ENCODE measurements at regions not wholly inside any gene's neighbourhood (a gene's known extent, or its start where the extent isn't known, plus 50 kb on each side); places are given as distances from the start of the nearest gene placed in this dataset.
"Not testable (repeated sequence)": the region's sequence is repeated elsewhere in the genome, so short reads cannot be mapped to it uniquely, and the experiment has no call there.

DNA sequence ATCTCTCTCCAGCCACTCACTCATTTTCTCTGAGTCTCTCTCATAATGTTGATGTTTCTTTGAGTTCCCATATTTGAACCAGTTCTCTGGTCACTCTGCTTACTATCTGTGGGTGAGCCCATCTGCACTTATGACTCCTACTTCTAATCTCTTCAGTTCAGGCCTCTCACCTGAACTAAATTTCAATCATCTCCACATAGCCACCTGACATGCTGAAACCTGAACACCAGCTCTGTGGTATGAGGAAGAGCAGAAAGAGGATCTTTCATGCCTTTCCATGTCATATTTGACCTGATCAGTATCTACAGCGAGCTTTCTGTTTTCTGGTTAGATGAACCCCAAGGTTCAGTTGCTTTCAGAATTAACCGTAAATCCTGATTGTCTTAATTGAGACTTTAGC, 122.2 kb upstream of the ESX1 start:
- Histone ChIP-seq H3K27ac (no peak overlapping the region), H3K4me1 (replicated peaks) (no peaks in the 10 kb centered on the region), H3K9me3 (no peaks in the 10 kb centered on the region), H3K4me3 (no peak overlapping the region), H3K36me3 (no peaks in the 10 kb centered on the region), H3K27me3 (replicated peaks; ENCODE audit: insufficient read depth) (no peaks in the 10 kb centered on the region)
- intact Hi-C loops (cut with DNase I), result no loop called here
- 66% methylated on average over 2 of the region's 2 CpGs for WGBS
- DNase-seq (ENCODE audit: low spot score), result no peak
- TF ChIP-seq POLR2A (IDR thresholded peaks at IDR 0.05) (no peak), POLR2AphosphoS5 (IDR thresholded peaks at IDR 0.05) (no peak), CTCF (IDR thresholded peaks at IDR 0.05) (no peak)

DNA sequence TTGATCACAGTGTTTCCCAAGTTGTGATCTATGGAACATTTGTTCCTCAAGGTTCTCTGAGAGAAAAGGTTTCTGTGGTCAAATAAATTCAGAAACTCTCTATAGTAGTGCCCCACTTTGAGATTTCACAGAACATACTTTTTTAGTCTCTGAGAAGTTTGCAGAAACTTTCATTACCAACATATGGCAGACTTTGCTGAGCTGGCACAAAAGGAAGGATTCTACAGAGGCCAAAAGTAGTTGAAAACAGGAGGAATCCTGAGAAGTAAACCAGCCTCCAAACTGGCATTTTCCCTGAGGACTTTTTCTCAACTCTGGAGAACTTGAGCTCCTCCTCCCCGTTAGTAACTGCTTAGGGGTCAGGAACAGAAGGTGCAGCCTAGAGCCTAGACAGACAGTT, 117.8 kb upstream of the ESX1 start:
- Histone ChIP-seq H3K4me1 (replicated peaks) (no peaks in the 10 kb centered on the region), H3K9me3 (no peaks in the 10 kb centered on the region), H3K27me3 (replicated peaks; ENCODE audit: insufficient read depth) (no peaks in the 10 kb centered on the region), H3K4me3 (no peak overlapping the region), H3K27ac (no peak overlapping the region), H3K36me3 (no peaks in the 10 kb centered on the region)
- TF ChIP-seq POLR2AphosphoS5 (IDR thresholded peaks at IDR 0.05), result no peak
- WGBS, result 38% methylated on average over 1 of the region's 1 CpG
- intact Hi-C loops (cut with DNase I), result no loop called here
- DNase-seq (ENCODE audit: low spot score), result no peak

DNA sequence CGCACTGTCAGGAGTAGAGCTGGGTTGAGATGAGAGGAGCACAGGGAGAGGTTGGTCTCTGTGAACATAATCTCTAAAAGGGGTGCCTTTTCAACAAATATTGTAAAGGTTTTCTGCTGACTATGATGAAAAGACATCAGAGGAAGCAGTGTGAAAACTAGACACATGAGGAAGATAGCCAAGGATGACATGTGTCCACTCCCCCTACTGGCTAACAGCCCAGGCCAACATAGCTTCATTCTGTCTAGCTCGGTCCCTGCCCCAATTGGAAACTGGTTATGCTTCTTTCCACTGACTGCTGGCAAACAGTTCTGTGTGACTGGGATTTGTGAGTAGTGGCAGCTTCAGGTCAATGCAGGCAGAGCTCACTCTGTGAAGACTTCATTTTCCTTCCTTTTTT, 115.4 kb upstream of the ESX1 start:
- H3K4me3 ChIP-seq, result no peak overlapping the region
- no peaks in the 10 kb centered on the region for H3K27me3 ChIP-seq (replicated peaks; ENCODE audit: insufficient read depth)
- H3K27ac ChIP-seq, result no peak overlapping the region
- 22% methylated on average over 2 of the region's 2 CpGs for WGBS
- no peaks in the 10 kb centered on the region for H3K9me3 ChIP-seq
- H3K36me3 ChIP-seq, result no peaks in the 10 kb centered on the region
- TF ChIP-seq POLR2A (IDR thresholded peaks at IDR 0.05), result no peak
- peak in 2 of 4 experiments; percentile 27 to 38 for TF ChIP-seq CTCF (IDR thresholded peaks at IDR 0.05)
- peak; percentile 24 for TF ChIP-seq POLR2AphosphoS5 (IDR thresholded peaks at IDR 0.05)
- intact Hi-C loops (cut with DNase I), result no loop called here
- DNase-seq (ENCODE audit: low spot score), result peak; percentile 51
- no peaks in the 10 kb centered on the region for H3K4me1 ChIP-seq (replicated peaks)

GRCh38 chrX:104360774-104361173, 106.0 kb upstream of the ESX1 start:
- H3K4me3 ChIP-seq; H3K27me3 ChIP-seq (replicated peaks; ENCODE audit: insufficient read depth); H3K36me3 ChIP-seq; H3K27ac ChIP-seq; H3K4me1 ChIP-seq (replicated peaks); H3K9me3 ChIP-seq; intact Hi-C loops (cut with DNase I); DNase-seq (ENCODE audit: low spot score): not testable (repeated sequence)
- WGBS, result 100% methylated on average over 2 of the region's 2 CpGs

DNA sequence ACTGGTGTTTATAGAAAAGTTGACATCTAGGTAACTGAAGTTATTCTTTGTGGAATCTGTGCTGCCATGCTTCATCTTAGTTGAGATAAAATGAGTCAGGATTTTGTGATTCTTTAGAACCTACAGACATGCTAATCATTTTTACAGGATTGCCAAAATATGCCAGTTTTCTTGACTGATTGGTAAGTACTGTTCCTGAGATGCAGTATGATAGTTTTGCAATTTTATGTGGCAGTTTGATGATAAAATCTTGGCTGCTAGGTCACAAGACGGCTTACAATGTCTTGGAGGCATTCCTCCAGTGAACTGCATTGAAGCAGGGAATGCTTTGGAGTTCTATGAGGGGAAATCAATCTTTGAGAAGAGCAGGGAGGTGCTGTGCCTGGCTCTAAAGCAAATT, 104.4 kb upstream of the ESX1 start:
- TF ChIP-seq POLR2A (IDR thresholded peaks at IDR 0.05) (no peak), CTCF (IDR thresholded peaks at IDR 0.05) (no peak), POLR2AphosphoS5 (IDR thresholded peaks at IDR 0.05) (no peak)
- Histone ChIP-seq H3K9me3 (no peaks in the 10 kb centered on the region), H3K4me1 (replicated peaks) (no peaks in the 10 kb centered on the region), H3K4me3 (no peak overlapping the region), H3K27ac (no peak overlapping the region), H3K27me3 (replicated peaks; ENCODE audit: insufficient read depth) (no peaks in the 10 kb centered on the region), H3K36me3 (no peaks in the 10 kb centered on the region)
- 15% methylated on average over 1 of the region's 1 CpG for WGBS
- intact Hi-C loops (cut with DNase I), result no loop called here
- DNase-seq (ENCODE audit: low spot score), result no peak

DNA sequence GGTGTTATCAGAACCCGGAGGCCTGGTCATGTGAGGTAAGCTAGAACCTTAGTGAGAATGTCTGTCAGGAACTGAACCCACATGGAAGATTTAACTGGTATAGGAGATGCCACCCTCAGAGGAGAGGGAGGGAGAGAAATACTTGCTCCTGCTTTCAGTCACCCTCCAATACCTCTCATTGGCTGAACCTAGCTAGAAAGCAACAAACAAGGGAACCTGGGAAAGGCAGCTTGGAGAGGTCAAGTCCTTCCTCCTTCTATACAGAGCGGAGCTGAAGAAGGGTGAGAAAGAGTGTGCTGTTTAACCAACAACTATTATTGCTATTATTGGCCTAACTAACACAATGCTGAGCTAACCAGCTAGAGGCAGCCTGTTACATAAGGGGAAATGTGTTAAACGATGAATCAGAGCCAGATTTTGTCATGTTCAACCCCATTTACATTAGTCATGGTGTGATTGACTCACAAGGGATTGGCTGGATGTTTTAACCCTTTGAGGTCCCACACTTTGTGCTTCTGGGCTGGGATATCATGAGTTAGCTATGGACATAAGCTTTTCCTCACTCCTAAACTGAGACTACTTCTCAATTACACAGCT, 96.5 kb upstream of the ESX1 start:
- H3K9me3 ChIP-seq, result no peaks in the 10 kb centered on the region
- TF ChIP-seq POLR2A (IDR thresholded peaks at IDR 0.05) (no peak), POLR2AphosphoS5 (IDR thresholded peaks at IDR 0.05) (no peak), CTCF (IDR thresholded peaks at IDR 0.05) (no peak)
- H3K27me3 ChIP-seq (replicated peaks; ENCODE audit: insufficient read depth), result no peaks in the 10 kb centered on the region
- H3K36me3 ChIP-seq, result no peaks in the 10 kb centered on the region
- H3K27ac ChIP-seq, result no peak overlapping the region
- H3K4me1 ChIP-seq (replicated peaks), result no peaks in the 10 kb centered on the region
- WGBS, result 72% methylated on average over 3 of the region's 3 CpGs
- DNase-seq (ENCODE audit: low spot score), result no peak
- intact Hi-C loops (cut with DNase I), result no loop called here
- no peak overlapping the region for H3K4me3 ChIP-seq
